Medulla oblongata (tissue), 1 donor: ENCODE measurements at regions not wholly inside any gene's neighbourhood (a gene's known extent, or its start where the extent isn't known, plus 50 kb on each side); places are given as distances from the start of the nearest gene placed in this dataset.

ENCODE experiments used
- DNase-seq: peaks from one replicate; pipeline ENCODE4 v3.0.0-alpha.2; 2015; ENCODE audit errors: extremely low spot score

- DNase-seq, result no peak
Observed at GRCh38 chr18:76130845-76131244, 364.2 kb downstream of the ZNF516 start.

- peak; percentile 7 for DNase-seq
Observed at GRCh38 chr18:76126327-76126726, 368.7 kb downstream of the ZNF516 start.

GRCh38 chr18:76121011-76121410 lies 374.0 kb downstream of the ZNF516 start:
- DNase-seq, result no peak

DNA sequence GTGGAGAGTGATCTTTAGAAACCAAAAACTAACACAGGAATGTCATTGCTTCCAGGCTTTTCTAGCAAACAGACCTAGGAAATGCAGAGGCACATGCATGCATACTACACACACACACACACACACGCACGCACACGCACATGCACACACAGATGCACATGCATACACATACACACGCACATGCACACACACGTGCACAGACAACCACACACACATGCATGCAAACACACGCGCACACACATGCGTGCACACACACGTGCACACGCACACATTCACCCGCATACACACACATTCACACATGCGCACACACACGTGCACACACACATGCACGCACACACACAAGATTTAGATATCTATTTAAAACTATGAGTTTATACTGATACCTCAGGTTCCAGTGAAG lies 379.5 kb downstream of the ZNF516 start:
- no peak for DNase-seq

DNA sequence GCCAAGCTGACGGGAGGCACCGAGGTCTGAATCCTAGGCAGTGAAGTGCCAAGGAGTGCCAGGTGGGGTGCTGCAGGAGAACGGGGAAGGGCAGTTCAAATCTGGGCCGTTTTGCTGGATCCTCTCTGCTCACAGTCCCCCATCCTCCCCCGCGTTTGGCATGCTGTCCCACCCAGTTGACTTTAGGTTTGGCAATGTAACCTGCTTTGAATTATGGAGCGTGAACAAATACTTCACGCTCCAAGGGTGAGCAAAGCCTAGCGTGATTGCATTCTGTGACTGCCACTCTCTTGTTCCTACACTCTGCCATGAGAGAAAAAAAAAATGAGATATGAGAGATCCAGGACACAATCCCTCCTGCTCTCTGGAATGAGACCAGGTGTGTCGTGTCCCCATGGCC lies 381.9 kb downstream of the ZNF516 start:
- no peak for DNase-seq

DNA sequence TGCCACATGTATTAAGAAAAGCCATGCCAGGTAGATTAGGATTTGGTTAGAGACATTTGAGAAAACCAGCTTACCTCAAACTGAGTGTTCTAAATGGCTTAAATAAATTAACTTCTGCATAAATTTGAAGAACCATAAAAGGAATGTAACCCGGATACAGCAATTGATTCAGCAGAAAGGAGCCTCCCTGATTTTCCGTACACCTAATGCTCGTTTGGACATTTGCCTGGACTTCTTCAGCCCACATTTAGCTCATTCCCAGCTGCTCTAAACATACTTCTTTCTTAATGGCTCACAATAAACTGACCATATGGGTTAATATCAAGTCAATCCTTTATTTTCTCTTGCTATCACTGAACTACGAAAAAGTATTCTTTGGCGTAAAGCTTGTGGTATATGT lies 392.4 kb downstream of the ZNF516 start:
- no peak for DNase-seq

DNA sequence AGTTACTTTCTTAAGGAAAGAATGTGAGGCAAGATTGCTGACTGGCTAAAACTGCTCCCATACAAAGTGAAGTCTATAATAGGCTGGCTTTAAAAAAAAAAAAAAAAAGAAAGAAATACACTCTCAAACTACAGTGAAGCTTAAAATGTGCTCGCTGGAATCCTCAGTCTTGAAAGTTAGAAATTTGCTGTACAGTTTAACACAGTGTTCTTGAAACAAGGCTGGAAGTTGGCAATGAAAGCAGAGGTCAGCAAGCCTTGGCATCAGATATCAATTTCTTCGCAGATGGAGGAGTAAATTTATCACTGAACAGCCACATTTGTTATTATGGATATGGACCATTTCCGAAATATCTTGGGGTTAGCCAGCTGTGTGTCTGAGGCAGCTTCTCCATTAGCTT lies 392.9 kb downstream of the ZNF516 start:
- DNase-seq, result no peak

GRCh38 chr18:76099931-76100457 lies 395.0 kb downstream of the ZNF516 start:
- no peak for DNase-seq

GRCh38 chr18:76098674-76099411 lies 396.2 kb downstream of the ZNF516 start:
- DNase-seq, result no peak

- DNase-seq, result no peak
Observed at GRCh38 chr18:76081536-76081935, 413.5 kb downstream of the ZNF516 start.

DNA sequence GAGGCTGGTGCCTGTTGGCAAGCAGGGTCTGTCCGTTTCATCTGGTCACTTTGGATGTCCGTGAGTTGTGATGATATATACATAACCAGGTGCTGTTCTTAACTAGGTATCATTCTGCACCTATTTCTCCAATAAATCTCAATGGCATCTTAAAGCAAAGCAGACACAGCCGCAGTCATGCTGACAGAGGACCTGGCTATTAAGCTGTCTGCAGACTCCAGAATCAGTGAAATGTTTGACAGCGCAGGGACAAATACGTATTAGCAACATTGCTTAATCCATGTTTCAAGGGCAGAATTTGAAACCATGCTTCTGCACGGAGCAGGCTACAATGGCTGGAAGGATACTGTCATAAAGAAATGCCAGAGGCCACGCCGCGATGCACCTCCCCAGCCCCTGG lies 414.6 kb downstream of the ZNF516 start:
- no peak for DNase-seq

DNA sequence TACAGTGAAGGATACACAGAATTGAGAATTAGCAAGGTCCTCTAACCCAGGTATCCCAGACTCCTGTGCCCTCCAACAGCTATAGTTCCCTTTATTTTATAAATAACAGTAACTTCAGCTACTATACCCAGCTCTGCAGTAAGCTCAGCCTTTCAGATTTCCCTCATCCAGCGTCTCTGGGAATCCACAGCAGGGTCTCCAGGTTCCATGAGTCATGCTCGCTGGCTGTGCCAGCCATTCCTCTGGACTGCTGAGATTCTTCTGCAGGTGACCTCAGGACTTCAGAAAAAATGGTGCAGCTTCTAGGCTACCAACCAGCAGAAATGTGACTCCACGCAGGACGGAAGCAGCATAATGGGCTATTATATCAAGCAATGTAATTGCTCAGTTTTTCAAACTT lies 419.3 kb downstream of the ZNF516 start:
- DNase-seq, result no peak

DNA sequence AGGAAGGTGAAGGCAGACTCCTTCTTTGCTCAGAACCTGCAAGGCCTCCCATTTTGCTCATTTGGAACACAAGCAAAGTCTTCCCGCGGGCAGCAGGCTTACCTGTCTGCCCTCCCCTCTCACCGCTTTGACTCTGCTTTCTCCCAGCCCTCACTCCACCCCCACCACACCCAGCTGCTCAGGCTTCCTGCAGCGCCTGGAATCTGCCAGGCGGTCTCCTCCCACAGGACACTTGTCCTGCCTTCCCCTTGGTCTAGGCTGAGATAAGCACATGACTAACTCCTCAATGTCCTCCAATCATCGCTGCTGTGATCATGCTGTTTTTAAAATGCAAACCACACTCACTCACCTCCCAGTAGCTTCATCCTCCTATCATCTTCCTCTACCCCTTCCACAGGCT lies 430.0 kb downstream of the ZNF516 start:
- DNase-seq, result no peak

DNA sequence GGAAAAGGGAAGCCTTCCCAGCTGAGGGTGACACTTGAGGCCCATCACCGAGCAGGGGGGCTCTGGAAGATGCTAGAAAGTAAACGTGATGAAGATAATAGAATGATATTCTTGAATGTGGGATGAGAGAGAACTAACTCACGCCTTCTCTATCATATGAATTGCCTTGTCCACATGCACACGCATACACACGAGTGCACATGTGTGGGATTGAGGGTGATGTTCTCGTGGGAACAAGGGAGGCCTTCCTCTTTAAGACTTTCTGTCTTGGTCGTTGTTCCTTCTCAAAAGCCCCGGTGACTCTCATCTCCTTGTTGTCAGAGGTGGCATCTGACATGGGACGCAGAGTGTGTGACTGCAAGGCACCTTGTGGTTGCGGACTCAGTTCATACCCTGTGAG lies 436.9 kb downstream of the ZNF516 start:
- no peak for DNase-seq

GRCh38 chr18:76057386-76057785 lies 437.7 kb downstream of the ZNF516 start:
- DNase-seq, result no peak

DNA sequence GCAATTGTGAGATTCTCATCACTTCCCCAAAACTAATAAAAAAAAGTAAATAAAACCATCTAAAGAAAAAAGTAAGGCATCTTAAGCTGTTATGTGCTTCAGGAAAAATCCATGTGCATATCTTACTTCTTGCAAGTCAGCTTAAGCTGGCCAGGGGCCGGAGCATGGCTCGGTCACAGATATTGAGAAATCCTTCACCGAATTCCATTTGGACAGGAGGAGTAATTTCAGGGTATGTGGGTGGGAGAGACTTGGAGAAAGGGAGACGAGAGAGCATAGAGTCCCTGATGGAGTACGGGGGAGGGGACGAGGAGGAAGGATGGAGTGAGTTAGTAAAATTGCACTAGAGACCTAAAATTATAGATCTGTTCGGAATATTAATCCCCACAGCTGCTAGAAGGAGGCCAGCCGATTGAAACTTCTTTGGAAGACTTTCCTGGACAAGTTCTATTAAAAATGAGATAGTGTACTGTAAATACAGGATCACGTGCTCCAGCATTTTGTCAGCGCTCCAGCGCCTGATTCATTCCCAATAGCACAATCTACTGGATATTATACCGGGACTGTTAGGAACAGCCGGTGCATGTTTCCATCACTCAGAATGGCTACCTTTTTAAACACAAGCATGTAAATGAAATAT lies 438.5 kb downstream of the ZNF516 start:
- DNase-seq, result no peak

DNA sequence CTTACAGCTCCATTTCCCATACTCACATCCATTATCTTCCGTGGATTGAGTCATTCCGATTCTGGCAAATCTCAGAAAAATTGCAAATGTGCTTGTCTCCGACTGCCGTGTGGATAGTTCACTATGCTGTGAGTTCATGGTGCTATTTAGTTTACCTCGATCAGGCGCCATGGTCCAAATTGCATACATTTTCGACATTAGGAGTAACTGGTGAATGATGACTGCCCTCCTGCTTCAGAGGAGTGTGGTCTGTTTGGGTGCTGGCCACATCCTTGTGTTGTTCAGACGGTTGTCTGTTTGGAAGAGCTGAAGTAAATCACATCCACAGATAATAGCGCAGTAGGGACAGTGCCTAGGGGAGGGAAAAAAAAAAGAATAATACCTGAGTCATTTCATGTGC lies 439.5 kb downstream of the ZNF516 start:
- no peak for DNase-seq

GRCh38 chr18:76055025-76055424 lies 440.0 kb downstream of the ZNF516 start:
- DNase-seq, result no peak

GRCh38 chr18:76054156-76054555 lies 440.9 kb downstream of the ZNF516 start:
- DNase-seq, result no peak

DNA sequence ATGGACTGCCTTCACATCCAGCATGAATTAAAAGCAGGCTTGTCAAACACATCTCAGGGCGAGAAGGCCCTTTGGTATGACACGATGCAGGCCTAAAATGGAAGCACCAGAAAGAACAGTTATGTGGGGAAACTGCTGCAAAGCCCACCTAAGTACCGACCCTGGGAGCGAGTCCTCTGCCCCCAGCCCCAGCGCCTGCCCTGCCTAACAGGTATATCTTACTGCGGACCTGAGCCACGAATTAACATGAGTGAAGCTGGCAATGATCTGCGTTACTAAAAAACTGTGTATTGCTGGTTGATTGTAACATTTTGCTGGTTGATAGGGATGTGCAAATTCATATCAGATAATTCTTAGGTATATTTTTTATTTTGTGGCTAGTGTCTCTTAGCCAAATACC lies 441.5 kb downstream of the ZNF516 start:
- DNase-seq, result no peak

DNA sequence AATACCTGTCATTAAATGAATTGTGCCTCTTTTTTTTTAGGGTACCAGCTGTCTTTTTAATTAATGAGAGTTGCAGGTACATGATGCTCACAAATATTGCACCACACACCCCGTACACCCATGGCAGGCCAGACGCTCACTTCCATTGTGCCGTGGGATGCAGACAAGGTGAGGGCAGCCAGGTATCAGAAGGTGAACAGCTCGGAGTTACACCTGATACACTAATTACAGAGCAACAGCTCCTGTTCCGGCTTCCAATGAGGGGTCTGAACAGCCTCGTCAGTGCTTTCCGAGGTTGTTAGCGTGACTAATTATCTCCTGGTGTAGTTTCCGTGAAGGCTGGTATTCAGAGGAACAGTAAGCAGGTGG lies 442.8 kb downstream of the ZNF516 start:
- no peak for DNase-seq

- no peak for DNase-seq
Observed at GRCh38 chr18:76051396-76052226, 443.4 kb downstream of the ZNF516 start.

DNA sequence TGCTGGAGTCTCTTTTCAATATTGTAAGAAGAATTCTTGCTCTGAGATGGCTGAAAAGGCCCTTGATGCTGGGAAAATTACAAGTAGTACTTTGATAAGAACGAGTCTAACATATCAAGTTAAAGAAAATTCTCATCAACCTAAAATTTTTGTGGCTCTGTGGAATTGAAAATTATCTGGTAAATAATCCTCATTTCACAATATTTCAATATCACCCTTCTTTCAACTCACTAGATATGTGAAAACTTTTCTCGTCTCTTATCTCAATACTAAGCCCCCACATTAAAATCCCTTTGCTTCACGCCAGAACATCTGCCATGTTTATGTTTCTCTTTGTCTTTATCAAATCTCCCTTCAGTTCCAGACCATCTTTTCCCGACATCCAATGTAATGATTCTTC lies 448.8 kb downstream of the ZNF516 start:
- DNase-seq, result no peak
